Osteocyte (in vitro differentiated cells): ENCODE measurements at regions not wholly inside any gene's neighbourhood (a gene's known extent, or its start where the extent isn't known, plus 50 kb on each side); places are given as distances from the start of the nearest gene placed in this dataset.
A peak's percentile ranks its signal among the peaks of the same experiment; 100 is the strongest.
"Not testable (repeated sequence)": the region's sequence is repeated elsewhere in the genome, so short reads cannot be mapped to it uniquely, and the experiment has no call there.

Experiments
- DNase-seq: peaks from one replicate; pipeline ENCODE4 v3.0.0; 2021; ENCODE audit warnings: mixed read lengths; ENCODE audit not compliant: unreplicated experiment; ENCODE audit errors: extremely low spot score
- H3K27ac Mint-ChIP-seq: one replicate; pipeline ENCODE4 v1.8.0; 2021; ENCODE audit warnings: mild to moderate bottlenecking, mixed read lengths; ENCODE audit not compliant: unreplicated experiment
- H3K27me3 Mint-ChIP-seq: one replicate; pipeline ENCODE4 v1.8.0; 2021; ENCODE audit warnings: mixed read lengths; ENCODE audit not compliant: unreplicated experiment
- H3K36me3 Mint-ChIP-seq: one replicate; pipeline ENCODE4 v1.8.0; 2021; ENCODE audit warnings: mixed read lengths; ENCODE audit not compliant: unreplicated experiment
- H3K4me1 Mint-ChIP-seq: one replicate; pipeline ENCODE4 v1.8.0; 2021; ENCODE audit warnings: mixed read lengths; ENCODE audit not compliant: unreplicated experiment
- H3K4me3 Mint-ChIP-seq: one replicate; pipeline ENCODE4 v1.8.0; 2021; ENCODE audit warnings: mild to moderate bottlenecking, moderate library complexity, mixed read lengths; ENCODE audit not compliant: unreplicated experiment
- H3K9me3 Mint-ChIP-seq: one replicate; pipeline ENCODE4 v1.8.0; 2021; ENCODE audit warnings: mixed read lengths; ENCODE audit not compliant: unreplicated experiment
- CTCF ChIP-seq: fragments of 200-600 bp; sonication (generic); IDR thresholded peaks from 2 replicates; pipeline ENCODE4 v1.5.0; 2021; ENCODE audit warnings: antibody characterized with exemption, mild to moderate bottlenecking, moderate library complexity

- DNase-seq, result no peak
- no peak for TF ChIP-seq CTCF
- Mint-ChIP-seq H3K27me3 (no peaks in the 10 kb centered on the region), H3K27ac (no peak overlapping the region), H3K4me3 (no peak overlapping the region), H3K9me3 (peaks cover 35% of the 10 kb centered on the region), H3K36me3 (peaks cover 9% of the 10 kb centered on the region), H3K4me1 (peaks cover 21% of the 10 kb centered on the region)
These were observed 438.4 kb upstream of the ADGRB3 start for GRCh38 chr6:68196645-68197044.

- H3K27ac Mint-ChIP-seq, DNase-seq, H3K36me3 Mint-ChIP-seq, H3K27me3 Mint-ChIP-seq, H3K4me3 Mint-ChIP-seq: not testable (repeated sequence)
- Mint-ChIP-seq H3K4me1 (peaks cover 21% of the 10 kb centered on the region), H3K9me3 (peaks cover 31% of the 10 kb centered on the region)
These were observed 439.3 kb upstream of the ADGRB3 start for GRCh38 chr6:68195753-68196152.

GRCh38 chr6:68194846-68195478 is 440.1 kb upstream of the ADGRB3 start:
- no peak for TF ChIP-seq CTCF

GRCh38 chr6:68192988-68193387 is 442.1 kb upstream of the ADGRB3 start:
- Mint-ChIP-seq H3K4me1 (peaks cover 9% of the 10 kb centered on the region), H3K27me3 (peaks cover 3% of the 10 kb centered on the region), H3K27ac (no peak overlapping the region), H3K4me3 (no peak overlapping the region), H3K36me3 (no peaks in the 10 kb centered on the region), H3K9me3 (peaks cover 11% of the 10 kb centered on the region)
- no peak for TF ChIP-seq CTCF
- no peak for DNase-seq

More at GRCh38 chr6:68194846-68195478, 440.1 kb upstream of the ADGRB3 start:
- Mint-ChIP-seq H3K27me3 (no peaks in the 10 kb centered on the region), H3K36me3 (peaks cover 3% of the 10 kb centered on the region), H3K4me1 (peaks cover 21% of the 10 kb centered on the region), H3K4me3 (no peak overlapping the region), H3K9me3 (peaks cover 25% of the 10 kb centered on the region), H3K27ac (no peak overlapping the region)
- peak; percentile 77 for DNase-seq

GRCh38 chr6:68189217-68189815 is 445.8 kb upstream of the ADGRB3 start:
- H3K4me3 Mint-ChIP-seq, result no peak overlapping the region
- peaks cover 3% of the 10 kb centered on the region for H3K27me3 Mint-ChIP-seq

More at GRCh38 chr6:68189217-68189815, 445.8 kb upstream of the ADGRB3 start:
- Mint-ChIP-seq H3K4me1 (peaks cover 7% of the 10 kb centered on the region), H3K9me3 (no peaks in the 10 kb centered on the region), H3K27ac (no peak overlapping the region), H3K36me3 (no peaks in the 10 kb centered on the region)
- no peak for DNase-seq
- no peak for TF ChIP-seq CTCF
